DND-41 (cell line): ENCODE measurements at regions not wholly inside any gene's neighbourhood (a gene's known extent, or its start where the extent isn't known, plus 50 kb on each side); places are given as distances from the start of the nearest gene placed in this dataset.

Source experiments
- CTCF ChIP-seq: IDR thresholded peaks from 2 replicates; pipeline ENCODE4 v1.5.1; 2012; ENCODE audit warnings: borderline replicate concordance, low read length, moderate library complexity, mild to moderate bottlenecking; ENCODE audit not compliant: poor library complexity, severe bottlenecking; ENCODE audit errors: extremely low read depth
- EZH2 ChIP-seq: IDR thresholded peaks from 3 replicates; pipeline ENCODE4 v1.6.1; 2012; ENCODE audit warnings: borderline replicate concordance, low read depth, mild to moderate bottlenecking, moderate library complexity, low read length, inconsistent platforms; ENCODE audit not compliant: severe bottlenecking

DNA sequence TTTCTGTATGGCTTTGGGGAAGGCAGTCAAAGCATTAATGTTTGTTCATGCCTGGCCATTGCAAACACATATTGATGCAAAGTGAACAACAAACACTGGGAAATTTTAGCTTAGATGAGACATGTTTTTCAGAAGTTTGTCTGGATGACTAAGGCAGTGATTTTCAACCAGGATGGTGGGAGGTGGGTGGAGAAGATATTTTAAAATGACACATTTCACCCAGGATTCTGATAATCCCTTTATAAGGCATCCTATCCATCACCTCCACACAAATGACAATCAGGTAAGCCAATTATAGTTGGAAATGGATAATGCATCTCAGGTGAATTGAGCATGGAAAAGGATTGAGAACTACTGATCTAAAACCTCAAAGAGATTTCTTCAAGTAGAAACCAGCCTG lies 57.4 kb upstream of the SV2C start:
- TF ChIP-seq CTCF (no peak), EZH2 (no peak)
